Transverse colon (tissue), 3 donors: ENCODE measurements at regions not wholly inside any gene's neighbourhood (a gene's known extent, or its start where the extent isn't known, plus 50 kb on each side); places are given as distances from the start of the nearest gene placed in this dataset.

Experiments used
- POLR2A ChIP-seq: fragments of 450-650 bp; IDR thresholded peaks from one replicate; pipeline ENCODE4 v1.6.1; 2016; ENCODE audit warnings: antibody characterized with exemption, mild to moderate bottlenecking, moderate library complexity
- TF ChIP-seq, protein P1 (sequence below), 5 experiments: fragments of 200-600 bp in 3 of 5; fragments of 450-650 bp in 2 of 5; sonication (generic) in 3 of 5; IDR thresholded peaks; 1 replicate in 2 of 5; 2 replicates in 3 of 5; pipeline ENCODE4 v1.5.1; 2016 to 2017; ENCODE audit warnings: antibody characterized with exemption in 5 of 5, inconsistent platforms in 3 of 5, mild to moderate bottlenecking in 2 of 5, moderate library complexity in 1 of 5

- TF ChIP-seq, protein P1, sequence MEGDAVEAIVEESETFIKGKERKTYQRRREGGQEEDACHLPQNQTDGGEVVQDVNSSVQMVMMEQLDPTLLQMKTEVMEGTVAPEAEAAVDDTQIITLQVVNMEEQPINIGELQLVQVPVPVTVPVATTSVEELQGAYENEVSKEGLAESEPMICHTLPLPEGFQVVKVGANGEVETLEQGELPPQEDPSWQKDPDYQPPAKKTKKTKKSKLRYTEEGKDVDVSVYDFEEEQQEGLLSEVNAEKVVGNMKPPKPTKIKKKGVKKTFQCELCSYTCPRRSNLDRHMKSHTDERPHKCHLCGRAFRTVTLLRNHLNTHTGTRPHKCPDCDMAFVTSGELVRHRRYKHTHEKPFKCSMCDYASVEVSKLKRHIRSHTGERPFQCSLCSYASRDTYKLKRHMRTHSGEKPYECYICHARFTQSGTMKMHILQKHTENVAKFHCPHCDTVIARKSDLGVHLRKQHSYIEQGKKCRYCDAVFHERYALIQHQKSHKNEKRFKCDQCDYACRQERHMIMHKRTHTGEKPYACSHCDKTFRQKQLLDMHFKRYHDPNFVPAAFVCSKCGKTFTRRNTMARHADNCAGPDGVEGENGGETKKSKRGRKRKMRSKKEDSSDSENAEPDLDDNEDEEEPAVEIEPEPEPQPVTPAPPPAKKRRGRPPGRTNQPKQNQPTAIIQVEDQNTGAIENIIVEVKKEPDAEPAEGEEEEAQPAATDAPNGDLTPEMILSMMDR (IDR thresholded peaks at IDR 0.05): no peak
- TF ChIP-seq POLR2A: no peak
Observed at GRCh38 chr10:64037071-64037661, 516.0 kb downstream of the REEP3 start.
